ENCODE measurements at regions not wholly inside any gene's neighbourhood (a gene's known extent, or its start where the extent isn't known, plus 50 kb on each side); places are given as distances from the start of the nearest gene placed in this dataset.

- TF ChIP-seq POLR2AphosphoS5 (IDR thresholded peaks at IDR 0.05; ENCODE audit: borderline replicate concordance, low read depth, low read length): no peak
- TF ChIP-seq EZH2 (IDR thresholded peaks at IDR 0.05): no peak
These were observed 317.2 kb upstream of the PODXL start for GRCh38 chr7:131873581-131873980.
